Upper lobe of left lung (tissue), 4 donors: ENCODE measurements at regions not wholly inside any gene's neighbourhood (a gene's known extent, or its start where the extent isn't known, plus 50 kb on each side); places are given as distances from the start of the nearest gene placed in this dataset.

ENCODE experiments used
- POLR2AphosphoS5 ChIP-seq, 2 donors: sonication (generic); formaldehyde crosslinking; IDR thresholded peaks; one replicate each; pipeline ENCODE4 v1.5.1; 2017; ENCODE audit warnings: antibody characterized with exemption in 2 of 2
- TF ChIP-seq, protein P1 (sequence below), 6 experiments: fragments of 450-650 bp in 4 of 6; fragments of 200-600 bp in 2 of 6; sonication (generic) in 2 of 6; IDR thresholded peaks; one replicate each; pipeline ENCODE4 v1.5.1; 2016 to 2019; ENCODE audit warnings: antibody characterized with exemption in 6 of 6

DNA sequence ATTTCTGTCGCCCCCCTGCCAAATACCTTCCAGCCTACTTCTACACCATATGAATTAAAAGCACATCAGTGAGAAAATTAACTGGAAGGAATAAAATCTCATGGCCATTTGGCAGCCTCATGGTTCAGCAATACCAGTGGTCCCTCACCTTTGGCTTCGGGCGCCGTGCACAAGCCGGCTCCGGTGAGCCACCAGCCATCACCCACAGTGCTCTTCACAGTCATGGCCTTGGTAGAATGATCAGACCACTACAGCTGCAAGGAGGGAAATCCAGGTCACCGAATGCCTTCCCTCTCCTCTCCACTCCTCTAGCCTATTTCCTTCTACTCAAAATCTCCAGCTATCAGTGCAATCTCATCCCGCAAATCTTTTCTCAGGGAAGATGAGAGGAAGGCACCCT, 239.1 kb downstream of the C1D start:
- no peak for TF ChIP-seq POLR2AphosphoS5 (IDR thresholded peaks at IDR 0.05)
- TF ChIP-seq, protein P1, sequence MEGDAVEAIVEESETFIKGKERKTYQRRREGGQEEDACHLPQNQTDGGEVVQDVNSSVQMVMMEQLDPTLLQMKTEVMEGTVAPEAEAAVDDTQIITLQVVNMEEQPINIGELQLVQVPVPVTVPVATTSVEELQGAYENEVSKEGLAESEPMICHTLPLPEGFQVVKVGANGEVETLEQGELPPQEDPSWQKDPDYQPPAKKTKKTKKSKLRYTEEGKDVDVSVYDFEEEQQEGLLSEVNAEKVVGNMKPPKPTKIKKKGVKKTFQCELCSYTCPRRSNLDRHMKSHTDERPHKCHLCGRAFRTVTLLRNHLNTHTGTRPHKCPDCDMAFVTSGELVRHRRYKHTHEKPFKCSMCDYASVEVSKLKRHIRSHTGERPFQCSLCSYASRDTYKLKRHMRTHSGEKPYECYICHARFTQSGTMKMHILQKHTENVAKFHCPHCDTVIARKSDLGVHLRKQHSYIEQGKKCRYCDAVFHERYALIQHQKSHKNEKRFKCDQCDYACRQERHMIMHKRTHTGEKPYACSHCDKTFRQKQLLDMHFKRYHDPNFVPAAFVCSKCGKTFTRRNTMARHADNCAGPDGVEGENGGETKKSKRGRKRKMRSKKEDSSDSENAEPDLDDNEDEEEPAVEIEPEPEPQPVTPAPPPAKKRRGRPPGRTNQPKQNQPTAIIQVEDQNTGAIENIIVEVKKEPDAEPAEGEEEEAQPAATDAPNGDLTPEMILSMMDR (IDR thresholded peaks at IDR 0.05) = no peak
